GM21526 (cell line): ENCODE measurements at regions not wholly inside any gene's neighbourhood (a gene's known extent, or its start where the extent isn't known, plus 50 kb on each side); places are given as distances from the start of the nearest gene placed in this dataset.
"Not testable (repeated sequence)": the region's sequence is repeated elsewhere in the genome, so short reads cannot be mapped to it uniquely, and the experiment has no call there.

Source experiments
- ATAC-seq: cut with Tn5 transposase; IDR thresholded peaks from one replicate; pipeline ENCODE4 v1.9.1; 2021; ENCODE audit warnings: moderate library complexity; ENCODE audit not compliant: unreplicated experiment, low FRiP score

DNA sequence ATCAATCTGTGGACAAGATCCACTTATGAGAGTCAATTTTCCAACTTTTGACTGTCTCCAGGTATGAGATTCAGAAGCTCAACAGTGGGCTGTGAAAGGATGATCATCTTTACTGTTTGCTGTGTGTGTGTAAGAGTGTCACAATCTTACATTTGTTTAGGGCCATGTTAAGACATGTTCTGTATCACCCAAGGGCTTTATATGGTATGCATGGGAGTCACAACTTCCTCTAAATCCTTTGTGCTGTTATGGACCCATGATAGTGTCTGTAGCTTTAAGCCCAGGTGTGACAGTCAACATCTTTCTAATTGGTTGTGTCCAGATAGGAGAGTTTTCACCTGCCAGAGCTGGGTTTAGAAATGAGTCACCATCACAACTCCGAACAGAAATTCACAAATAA, 70.2 kb downstream of the ZNF726 start:
- not testable (repeated sequence) for ATAC-seq

DNA sequence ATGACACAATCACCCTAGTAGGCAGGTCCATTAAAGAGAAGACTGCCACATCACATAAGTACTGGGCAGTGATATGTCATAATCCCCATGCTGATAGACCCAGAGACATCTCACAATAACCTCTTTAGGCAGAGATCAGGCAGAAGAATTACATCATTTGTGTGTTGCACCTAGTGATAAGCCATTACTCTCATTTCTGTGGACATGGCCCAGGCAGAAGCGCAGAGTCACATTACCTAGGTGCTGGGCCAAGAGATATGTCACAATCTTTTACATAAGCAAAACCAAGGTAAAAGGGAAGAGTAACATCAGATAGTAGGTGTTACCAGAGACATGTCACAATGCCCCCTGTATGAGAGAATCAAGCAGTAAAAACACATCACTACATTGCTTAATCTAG, 71.9 kb downstream of the ZNF726 start:
- ATAC-seq, result no peak

DNA sequence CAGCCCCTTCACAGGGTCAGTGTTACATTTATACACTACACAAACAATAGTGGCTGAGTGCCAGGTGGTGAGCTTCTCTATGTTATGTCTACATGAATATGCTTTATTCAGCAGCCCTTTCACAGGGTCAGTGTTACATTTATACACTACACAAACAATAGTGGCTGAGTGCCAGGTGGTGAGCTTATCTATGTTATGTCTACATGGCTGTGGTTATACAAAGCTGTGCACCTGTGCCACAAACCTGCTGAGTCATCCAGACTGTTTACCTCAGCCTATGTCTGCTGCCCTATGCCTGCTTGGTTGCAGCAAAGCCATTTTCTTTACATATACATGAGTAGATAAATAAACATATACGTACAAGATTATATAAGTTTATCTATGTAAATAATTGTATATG, 76.5 kb downstream of the ZNF726 start:
- no peak for ATAC-seq

DNA sequence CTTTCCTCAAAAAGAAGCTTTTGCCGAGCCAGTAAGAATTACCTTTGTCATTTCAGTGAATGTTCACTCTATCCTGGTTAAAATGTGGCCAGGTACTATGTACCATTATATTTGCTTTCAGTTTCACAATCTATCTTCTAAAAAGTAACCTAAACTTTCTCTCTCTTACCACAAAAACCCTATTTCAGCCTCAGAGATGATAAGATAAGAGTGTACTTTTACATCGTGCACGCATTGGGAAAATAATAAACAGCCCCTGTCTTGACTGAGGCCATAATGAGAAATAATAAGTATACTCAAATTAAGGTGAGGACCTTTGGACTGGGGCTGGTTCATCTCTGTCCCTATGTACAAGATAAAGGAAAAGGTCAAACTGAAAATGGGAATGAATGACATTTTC, 77.7 kb downstream of the ZNF726 start:
- no peak for ATAC-seq

DNA sequence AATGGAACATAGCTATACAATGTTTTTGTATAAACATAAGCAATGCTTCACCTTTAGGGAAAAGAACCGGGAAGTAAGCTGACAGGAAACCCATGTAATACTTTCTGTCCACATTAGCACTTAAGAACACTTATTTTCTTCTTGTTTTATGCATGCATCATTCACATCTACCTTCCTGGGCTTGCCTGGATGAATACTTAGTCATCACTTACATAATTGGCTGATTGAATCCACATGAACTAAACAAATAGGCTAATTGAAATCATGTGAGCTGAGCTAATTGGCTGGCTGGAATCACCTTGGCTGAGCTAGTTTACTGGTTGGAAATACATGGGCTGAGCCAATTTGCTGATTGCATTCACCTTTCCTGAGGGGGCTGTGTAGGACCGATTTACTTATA, 78.8 kb downstream of the ZNF726 start:
- ATAC-seq, result no peak

DNA sequence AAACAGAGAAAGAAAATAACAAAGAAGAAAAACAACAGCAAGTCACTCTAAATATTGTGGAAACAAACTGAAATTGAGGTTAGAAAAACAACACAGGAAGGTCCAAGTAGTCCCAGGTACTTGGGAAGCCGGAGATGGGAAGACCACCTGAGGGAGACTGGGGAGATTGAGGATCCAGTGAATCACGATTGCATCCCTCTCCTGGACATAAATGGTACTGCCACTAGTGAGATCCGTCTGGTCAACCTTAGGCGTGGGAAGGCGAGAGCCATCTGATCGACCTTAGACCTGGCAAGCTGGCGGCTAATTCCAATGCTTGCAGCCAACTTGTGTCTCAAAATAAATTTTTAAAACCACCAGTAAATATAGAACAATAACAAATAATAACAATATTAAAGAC, 81.9 kb downstream of the ZNF726 start:
- no peak for ATAC-seq

DNA sequence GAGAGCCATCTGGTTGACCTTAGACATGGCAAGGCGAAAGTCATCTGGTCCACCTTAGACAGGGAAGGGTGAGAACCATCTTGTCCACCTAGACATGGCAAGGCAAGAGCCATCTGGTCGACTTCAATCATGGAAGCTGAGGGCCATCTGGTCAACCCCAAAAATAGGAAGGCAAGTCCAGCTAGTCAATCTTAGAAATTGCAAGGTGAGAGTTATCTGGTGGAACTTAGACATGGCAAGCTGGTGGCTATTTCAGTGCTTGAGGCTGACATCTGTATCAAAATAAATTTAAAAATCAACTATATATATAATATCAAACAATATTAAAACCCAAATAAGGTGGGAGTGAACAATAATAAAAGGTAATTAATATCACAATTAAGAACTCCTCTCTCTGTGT, 83.9 kb downstream of the ZNF726 start:
- ATAC-seq, result no peak

DNA sequence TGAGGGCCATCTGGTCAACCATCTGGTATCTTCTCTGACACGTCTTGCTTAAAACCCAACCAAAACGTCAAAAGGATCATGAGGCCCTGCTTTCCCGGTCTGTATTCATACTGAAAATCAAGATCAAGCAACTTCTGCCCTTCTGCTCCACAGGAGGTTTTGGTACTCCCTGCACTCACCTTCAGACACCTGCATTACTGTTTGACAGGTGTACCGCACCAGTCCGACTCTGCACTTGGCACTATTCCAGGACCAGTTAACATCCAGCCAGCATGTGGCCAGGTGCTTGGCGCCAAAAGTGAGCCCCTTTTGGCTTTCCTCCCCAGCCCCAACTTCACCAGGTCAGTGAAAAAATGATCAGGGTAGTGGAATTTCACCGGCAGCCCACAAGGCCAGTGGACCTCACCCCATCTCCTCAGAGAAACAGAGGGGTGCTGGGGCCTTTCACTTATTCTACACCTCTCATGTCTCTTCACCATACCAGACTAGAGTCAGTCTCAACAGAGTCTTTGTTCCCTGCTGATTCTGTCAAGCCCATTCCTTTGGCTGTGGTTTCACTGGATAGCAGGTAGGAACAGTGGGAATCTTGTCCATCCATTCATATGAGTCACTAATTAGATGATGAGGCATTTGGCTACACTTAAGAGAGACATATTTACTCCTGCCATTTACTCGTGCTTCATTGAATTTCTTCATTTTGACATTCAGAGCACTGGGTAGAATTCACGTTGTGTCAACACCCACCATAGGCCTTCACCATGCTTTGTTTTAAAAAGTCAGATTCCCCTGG, 85.3 kb downstream of the ZNF726 start:
- no peak for ATAC-seq

DNA sequence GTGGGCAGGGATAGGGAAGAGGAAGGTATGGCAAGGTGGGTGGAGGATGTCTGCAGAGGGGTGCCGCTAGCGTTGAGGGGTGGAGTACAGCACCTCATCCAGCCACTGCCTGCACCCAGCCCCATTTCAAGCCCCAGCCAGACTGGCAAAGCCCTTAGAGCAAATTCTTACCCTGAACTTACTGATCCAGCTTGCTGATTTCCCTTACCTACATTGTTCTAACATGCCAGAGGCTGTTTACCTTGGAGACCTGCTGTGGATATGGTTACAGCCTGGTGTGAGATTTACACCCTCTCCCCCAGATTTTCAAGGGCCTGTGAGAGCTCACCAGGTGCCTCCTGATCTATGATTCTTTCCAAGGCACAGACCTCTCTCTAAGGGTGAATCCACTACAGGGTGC, 86.0 kb downstream of the ZNF726 start:
- no peak for ATAC-seq

DNA sequence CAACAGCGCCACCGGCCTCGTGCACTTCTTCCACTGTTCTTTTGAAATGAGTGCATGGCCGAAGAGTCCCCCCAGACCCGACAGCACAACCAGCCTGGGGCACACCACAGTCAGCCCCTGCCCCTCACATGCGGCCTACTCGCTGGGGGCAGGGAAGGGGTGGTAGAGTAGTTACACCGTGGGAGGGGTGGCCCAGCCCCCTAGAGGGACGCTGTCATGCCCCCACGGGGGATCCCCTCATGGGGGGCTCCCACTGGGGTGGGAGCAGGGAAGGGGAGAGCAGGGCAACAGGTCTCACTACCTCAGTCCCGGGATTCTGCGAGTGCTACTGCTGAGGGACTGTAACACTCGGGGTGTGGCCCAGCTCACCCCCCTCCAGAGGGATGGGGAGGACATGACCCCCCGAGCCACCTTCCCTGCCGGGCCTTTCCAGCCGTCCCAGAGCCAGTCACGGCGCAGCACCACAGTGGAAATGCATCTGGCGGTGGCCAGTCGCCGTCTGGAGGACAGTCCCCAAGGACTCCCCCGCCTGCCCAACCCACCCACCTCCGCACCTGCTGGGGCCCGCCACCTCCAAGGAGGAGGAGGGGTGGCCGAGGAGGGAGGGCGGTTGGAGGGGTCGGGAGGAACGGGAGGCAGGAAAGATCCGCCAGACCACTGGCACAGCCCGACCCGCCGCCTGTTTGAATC, 84.6 kb upstream of the ZNF254 start:
- ATAC-seq, result no peak

DNA sequence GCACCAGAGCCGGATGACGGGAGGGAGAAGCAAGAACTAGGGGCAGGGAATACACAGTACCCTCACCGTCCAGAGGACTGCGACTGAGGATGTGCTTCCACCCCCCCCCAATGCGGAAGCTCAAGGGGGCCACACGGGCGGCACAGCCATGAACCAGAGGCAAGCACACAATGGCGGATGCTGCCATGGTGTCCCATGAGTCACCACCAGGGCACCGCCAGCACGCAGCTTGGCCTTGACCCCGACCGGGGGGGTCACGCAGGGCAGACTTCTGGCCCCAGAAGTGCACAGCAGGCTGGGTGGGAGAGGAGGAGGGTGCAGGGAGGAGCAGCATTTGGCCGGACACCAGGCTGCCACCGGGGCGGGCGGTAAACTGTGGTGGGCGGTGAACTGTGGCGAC, 83.5 kb upstream of the ZNF254 start:
- no peak for ATAC-seq

DNA sequence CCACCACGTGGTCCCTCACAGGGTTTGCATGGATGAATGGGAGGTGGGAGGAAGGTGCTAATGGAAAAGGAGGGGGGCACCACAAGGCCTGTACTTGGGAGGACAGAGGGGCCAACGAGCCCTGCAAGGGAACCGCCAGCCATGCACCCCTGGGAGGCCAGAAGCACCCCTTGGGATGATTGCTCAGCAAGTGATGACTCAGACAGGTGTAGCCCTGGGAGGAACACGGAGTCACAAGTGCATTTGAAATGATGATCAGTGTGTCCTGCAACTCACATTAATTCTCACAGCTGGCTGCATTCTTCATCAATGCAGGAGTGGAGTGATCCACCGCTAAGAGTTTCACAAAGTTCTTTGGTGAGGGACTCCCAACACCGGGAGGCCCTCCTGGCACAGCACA, 82.8 kb upstream of the ZNF254 start:
- no peak for ATAC-seq

DNA sequence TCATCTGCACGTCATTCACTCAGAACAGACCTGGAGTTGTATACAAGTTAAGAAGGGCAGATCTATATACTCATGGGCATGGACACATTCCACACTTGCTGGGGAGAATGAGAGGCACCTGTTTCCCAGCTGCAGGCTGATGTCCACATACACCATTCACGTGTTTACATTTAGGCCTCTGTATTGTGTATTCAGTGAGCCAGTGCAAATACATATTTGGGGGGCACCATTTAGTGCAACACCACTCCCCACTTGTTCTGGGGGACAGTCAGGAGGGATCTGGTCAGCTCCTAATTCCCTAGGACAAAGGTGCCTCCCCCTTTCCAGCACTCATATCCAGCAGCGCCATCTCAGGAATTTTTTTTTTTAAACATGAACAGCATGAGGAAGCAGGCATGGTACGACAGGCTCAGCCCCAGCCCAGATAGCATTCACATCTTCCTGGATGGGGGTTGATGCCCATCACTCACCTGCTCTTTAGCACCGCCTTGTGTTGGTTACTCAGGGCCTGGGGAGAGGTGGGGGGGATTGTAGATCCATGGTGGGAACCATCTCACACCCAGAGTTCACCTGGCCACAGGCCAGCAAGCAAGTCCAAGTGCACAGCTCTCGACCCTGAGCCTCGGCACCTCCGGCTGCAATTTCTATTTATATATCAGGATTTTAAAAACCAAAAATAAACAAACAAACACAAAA, 56.9 kb upstream of the ZNF254 start:
- ATAC-seq, result no peak

DNA sequence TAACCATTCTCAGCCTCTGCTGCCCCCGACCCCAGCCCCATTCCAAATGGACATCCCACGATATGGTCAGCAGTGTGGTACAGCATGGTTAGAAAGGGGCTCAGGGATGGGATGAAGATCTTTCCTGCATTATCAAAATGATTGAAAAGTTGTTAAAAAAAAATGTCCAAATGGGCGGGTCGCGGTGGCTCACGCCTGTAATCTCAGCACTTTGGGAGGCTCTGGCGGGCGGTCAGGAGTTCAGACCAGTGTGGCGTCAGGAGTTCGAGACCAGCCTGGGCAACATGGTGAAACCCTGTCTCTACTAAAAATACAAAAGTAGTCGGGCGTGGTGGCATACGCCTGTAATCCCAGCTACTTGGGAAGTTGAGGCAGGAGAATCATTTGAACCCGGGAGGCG, 54.3 kb upstream of the ZNF254 start:
- no peak for ATAC-seq

DNA sequence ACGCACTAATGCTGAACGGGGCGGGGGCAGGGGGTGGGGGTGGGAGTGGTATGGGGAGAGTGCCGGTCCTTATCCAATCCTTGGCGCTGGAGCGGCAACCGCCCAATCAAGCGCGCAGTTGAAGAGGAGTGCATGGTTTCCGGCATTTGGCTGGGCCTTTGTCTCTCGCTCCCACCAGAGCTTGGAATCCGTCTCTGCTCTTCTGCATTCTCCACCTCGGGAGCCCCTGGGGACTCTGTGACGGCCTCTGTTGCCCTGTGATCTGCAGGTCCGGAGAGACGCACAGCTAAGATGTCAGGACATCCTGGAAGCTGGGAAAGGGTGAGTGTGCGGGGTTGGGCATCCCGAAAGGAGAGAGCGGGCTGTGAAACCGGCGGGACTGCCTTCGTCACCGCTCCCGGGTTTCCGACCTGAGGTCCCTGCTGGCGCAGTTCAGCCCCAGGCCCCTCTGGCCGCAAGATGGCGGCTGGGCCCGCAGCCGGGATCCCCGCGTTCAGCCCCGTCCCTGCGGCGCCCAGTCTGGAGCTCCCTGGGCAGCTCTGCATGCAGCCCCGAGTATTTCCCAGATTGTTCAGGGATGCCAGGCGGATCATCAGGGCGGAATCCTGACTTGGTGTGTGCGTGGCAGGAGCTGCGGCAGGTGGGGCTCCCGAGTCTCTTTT, 53.6 kb upstream of the ZNF254 start:
- peak; percentile 91 for ATAC-seq

DNA sequence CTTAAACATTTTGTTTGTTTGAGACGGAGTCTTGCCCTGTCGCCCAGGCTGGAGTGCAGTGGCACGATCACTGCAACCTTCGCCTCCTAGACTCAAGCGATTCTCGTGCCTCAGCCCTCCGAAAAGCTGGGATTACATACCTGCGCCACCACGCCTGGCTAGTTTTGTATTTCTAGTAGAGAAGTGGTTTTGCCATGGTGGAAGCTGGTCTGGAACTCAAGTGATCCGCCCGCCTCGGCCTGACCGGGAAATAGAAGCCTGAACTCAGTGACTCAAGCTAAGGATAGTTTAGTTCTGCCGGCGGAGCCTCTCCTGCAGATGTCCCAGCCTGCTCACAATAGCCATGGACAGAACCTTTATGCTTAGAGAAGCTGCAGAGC, 53.0 kb upstream of the ZNF254 start:
- ATAC-seq, result peak; percentile 33

DNA sequence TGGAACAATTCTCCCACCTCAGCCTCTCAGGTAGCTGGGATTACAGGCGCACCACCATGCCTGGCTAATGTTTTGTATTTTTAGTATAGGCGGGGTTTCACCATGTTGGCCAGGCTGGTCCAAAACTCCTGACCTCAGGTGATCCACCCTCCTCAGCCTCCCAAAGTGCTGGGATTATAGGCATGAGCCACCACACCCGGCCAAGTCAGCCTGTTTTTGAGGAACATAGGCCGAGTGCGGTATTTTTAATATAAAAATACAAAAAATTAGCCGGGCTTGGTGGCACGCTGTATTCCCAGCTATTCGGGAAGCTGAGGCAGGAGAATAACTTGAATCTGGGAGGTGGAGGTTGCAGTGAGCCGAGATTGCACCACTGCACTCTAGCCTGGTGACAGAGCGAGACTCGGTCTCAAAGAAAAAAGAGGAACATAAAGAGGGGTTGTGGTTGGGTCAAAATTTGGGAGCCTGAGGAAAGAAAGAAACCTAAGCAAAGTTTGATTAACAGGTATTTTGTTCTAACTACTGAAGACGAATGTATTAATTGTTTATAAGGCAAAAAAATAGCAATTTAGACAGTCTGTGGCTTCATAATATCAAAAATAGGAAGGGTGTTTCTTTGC, 51.6 kb upstream of the ZNF254 start:
- not testable (repeated sequence) for ATAC-seq
